GM04504 (cell line): ENCODE measurements at regions not wholly inside any gene's neighbourhood (a gene's known extent, or its start where the extent isn't known, plus 50 kb on each side); places are given as distances from the start of the nearest gene placed in this dataset.

ENCODE experiments used
- DNase-seq: peaks from one replicate; pipeline ENCODE4 v3.0.0-alpha.2; 2012; ENCODE audit warnings: low read depth

DNA sequence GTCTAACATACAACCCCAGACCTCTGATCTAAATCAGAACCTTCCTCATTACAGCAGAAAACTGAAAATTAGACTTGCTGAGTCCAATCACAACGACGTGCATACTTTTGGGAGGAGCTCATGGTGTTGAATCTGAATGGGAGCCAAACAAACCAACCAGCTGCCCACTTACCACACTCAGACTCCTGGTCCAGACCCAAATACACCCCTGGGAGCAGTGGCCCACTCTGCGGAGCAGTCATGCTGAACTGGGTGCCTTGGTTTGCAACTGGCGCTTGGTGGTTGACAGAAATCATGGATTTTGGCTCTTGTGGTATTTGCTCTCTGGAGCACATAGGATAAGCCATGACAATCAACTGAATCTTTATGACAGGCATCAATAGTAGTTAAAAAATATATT, 253.6 kb upstream of the TNP1 start:
- DNase-seq: no peak

DNA sequence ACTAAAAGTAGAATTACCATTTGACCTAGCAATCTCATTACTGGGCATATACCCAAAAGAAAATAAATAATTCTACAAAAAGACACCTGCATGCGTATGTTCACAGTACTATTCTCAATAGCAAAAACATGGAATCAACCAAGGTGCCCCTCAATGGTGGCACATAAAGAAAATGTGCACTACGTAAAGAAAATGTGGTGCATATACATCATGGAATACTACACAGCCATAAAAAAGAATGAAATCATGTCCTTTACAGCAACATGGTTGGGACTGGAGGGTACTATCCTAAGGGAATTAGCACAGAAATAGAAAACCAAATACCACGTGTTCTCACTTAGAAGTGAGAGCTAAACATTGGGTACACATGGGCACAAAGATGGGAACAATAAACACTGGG, 250.7 kb upstream of the TNP1 start:
- no peak for DNase-seq

DNA sequence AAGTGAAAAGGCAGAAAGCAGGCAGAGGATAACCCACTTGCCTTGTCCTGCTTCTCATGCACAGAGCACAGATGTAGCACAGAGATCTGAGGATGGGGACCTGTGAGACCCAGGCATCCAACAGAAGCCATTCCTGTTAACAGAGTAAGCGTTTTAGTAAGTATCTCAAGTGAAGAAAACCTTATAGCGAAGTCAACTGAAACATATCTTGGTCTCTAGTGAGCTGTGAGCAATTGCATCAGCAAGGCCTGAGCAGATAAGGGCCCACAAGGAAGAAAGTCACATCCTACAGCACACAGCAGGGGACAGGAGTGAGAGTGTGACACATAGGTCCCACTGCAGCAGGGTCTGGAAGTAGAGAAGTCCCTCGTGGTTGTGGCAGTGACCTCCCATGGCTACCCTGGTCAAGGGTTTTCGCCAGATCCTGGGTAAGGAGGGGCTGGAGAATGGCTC, 248.7 kb upstream of the TNP1 start:
- DNase-seq: no peak

DNA sequence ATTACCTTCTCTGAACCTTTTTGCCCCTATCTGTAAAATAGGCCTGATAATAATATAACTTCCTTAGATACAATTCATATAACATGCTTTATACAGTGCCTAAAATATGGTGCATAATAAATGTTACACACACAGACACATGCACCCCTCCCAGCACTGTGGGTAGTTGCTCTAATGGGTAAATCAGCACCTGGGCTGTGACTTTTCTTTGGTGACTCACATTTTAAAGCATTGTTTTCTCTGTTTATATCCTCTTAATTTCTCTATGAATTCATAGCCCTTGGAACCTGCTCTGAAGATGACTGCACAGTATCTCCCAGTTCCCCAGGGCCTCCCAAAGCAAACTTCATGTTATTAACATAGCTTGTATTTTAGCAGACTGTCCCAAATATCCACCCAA, 248.2 kb upstream of the TNP1 start:
- DNase-seq: no peak

DNA sequence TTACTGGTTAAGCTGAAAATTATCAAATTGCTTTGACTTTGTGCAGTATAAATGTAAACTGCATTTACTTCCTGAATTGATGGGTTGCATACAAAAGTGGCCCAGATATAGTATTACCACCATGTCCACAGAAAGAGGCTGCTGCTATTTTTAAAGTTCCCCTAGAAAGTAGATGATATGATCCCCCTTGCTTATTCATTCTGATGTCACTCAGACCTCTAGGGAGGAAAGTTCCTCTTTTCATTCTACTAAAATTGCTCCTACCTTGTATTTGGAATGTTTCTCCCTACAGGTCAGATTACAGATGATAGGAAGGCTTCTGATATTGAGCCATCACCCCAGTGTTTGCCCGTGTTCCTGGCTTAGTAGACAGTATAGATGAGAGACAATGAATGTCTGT, 247.6 kb upstream of the TNP1 start:
- DNase-seq: no peak

DNA sequence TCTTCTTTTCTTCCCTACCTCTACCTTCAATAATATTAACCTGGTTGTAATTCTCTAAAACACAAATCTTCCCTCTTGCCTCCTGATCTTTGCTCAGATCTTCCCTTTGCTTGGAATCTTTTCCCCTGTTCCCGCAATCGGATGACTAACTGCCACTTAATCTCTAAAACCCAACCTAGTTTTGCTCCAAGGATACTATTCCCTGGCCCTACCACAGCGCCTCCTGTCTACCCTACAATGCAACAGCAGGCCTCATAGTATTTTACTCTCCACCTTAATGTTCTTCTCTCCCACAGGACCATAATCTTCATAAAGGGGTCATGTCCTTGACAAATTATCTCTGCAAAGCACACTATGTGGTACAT, 246.8 kb upstream of the TNP1 start:
- no peak for DNase-seq

DNA sequence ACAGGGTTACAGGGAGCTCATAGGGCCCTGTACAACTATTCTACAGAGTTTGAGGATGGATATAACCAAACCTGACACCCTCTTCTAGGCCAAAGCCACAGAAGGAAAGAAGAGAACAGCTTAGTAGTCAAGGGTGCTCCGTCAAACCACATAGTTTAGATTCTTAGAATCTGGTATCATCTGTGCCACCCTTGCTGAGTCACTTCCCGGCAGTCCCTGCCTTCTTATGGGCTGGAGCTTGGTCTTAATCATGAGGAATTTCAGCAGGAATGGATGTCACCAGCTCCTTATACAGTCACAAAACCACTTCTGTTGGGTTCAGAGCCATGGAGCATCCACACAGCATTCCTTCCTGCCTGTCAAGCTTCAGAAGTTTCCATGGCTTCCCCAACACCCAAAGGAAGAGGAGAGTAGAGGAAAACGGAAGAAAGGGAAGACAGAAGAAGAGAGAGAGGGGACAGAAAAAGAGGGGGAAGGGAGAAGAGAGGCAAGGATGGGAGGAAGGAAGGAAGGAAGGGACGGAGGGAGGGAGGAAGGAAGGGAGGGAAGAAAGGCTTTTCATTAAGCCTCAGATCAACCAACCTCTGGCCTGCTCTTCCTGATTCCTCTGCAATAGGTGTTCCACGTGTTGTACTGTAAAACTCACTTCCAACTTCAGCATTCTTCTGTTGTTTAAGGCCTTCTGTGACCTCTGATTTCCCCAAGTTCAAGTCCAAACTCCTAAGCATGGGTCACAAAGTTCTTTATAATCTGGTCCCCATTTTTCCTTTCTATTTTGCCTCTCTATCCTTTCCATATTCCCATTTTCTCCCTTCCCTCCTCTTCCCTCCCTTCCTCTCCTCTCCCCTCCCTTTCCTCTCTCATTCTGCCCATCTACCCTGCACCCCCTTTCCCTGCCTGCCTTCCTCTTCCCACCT, 246.1 kb upstream of the TNP1 start:
- peak; percentile 71 for DNase-seq

DNA sequence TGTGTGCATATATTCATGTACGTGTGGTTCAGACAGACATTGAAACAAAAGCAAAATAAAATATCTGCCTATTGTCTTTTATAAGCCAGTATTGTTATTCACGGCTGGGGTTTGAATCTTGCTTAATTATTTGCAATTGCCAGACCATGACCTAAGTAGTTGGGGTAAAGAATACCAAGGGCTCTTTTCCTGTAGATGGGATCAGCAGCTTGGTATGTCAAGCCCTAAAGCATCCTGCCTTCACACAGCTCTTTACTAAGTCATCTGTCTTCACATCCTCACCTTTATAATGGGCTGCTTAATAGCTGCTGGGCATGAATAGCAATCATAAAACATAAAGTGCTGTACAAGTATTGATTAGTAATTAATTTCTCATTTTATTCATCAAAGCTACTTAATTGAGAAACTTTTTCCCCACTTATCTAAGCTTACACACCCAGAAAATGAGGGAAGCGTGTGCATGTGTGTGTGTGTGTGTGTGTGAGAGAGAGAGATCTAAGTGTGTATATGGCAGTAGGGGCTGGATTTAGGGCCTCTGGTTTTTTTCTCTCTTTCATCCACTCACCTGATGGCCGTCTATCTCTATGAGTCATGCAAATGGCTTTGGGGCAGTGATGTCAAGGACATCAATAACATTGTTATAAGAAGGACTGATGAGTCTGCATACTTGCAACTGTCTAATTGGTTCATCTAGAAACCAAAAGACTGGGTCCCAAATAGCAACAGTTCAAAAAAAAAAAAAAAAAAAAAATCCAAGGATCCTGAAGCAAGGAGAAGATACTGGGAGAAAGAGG, 244.1 kb upstream of the TNP1 start:
- DNase-seq: peak; percentile 27

DNA sequence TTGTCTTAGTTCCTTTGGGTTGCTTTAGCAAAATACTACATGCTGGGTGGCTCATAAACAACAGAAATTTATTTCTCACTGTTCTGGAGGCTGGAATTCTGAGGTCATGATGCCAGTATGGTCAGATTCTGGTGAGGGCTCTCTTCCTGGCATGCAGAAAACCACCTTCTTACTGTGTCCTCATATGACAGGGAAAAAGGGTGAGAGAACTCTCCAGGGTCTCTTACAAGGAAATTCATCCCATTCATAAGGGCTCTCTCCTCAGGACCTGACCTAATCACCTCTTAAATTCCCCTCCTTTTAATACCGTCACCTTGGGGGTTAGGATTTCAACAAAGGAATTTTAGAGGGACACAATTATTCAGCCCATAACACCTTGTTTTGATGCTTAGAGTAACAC, 243.1 kb upstream of the TNP1 start:
- no peak for DNase-seq

DNA sequence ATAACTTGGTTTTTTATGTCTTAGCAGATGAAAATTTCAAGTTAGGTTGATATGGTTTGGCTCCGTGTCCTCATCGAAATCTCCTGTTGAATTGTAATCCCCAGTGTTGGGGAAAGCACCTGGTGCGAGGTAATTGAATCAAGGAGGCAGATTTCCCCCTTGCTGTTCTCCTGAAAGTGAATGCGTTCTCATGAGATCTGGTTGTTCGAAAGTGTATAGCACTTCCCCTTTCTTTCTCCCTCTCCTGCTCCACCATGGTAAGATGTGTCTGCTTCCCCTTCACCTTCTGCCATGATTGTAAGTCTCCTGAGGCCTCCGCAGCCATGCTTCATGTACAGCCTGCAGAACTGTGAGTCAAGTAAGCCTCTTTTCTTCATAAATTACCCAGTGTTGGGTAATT, 242.1 kb upstream of the TNP1 start:
- no peak for DNase-seq

DNA sequence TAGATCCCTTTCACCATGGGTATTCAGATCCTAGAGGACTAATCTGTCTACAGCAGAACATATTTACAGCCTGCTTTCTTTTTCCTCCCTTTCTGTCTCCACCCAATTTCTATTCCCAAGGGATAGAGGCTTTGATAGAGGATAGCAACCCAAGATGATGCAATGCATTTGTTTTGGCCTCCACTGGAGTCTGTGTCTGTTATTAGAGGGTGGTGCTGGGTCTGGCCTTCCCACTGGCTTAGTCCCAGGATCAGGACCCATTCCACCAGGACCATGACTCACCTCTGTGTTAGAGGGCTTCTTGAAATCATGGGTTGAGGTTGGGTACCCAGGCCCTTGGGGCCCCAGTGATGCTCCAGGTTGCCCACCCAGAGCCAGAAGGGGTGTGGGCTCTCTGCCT, 239.7 kb upstream of the TNP1 start:
- no peak for DNase-seq

DNA sequence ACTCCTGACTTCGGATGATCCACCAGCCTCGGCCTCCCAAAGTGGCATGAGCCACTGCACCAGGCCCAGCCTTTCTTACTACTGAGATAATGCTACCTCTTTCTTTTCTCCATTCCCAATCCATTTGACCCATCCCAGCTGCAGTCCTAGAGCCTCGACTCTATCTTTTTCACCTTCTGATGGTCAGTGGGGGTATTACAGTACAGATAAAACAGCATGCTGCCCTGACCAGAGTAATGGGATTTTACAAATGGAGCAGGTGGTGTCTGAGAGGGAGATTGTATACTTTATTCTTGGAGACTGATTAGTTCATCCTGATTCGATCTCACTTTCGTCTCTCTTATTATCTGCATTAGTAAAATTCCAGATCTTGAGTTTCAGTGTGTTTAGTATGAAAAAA, 238.6 kb upstream of the TNP1 start:
- DNase-seq: no peak

DNA sequence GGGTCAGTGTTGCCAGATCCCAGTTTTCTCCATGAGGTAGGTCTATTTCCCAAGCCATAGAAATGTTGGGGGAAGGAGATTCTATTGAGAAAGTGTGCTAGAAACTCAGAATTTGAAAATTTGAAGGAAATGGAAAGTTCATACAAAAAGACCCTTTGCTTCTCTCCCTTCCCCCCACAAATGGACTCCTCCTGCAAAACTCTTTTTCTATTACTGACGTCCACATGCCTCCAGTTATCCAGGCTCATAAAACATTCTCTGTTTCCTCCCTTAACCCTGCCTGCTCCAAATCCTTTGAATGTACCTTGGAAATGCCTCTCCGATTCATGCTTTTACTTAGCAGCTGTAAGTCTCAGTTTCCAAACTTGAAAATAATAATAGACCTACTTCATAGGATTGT, 237.5 kb upstream of the TNP1 start:
- DNase-seq: no peak

DNA sequence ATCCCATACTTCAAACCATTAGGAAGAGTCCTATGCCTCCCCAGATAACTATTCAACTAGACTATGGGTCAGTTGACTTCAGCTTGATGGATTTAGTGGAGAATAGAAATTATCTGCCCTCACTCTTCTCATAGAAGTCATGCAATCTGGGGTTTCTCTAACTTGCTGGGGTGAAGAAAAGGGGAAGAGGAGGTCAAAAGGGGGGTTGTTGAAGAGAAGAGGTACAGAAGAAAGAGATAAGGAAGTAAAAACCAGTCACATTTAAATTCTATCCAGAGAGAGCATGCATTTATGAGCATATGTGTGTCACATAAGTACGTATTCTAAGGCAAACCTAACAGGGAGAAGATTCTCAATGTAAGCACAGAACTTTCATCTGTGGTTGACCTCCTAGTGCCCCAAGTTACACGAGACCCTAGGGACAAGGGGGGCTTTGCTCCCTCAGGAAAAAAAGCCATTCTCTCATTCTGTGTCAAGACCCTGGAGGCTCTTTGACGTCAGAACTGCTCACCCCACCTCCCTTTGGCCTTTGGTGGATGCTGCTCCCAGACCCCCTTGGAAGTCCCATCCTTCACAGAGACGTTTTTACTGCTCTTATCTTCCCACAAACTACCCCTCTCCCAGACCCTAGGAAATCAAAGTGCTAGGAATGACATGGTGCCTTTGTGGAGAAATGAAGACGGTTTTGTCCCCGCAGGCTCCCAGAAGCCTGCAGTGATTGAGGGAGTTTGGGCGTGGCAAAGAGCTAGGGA, 236.8 kb upstream of the TNP1 start:
- DNase-seq: no peak

DNA sequence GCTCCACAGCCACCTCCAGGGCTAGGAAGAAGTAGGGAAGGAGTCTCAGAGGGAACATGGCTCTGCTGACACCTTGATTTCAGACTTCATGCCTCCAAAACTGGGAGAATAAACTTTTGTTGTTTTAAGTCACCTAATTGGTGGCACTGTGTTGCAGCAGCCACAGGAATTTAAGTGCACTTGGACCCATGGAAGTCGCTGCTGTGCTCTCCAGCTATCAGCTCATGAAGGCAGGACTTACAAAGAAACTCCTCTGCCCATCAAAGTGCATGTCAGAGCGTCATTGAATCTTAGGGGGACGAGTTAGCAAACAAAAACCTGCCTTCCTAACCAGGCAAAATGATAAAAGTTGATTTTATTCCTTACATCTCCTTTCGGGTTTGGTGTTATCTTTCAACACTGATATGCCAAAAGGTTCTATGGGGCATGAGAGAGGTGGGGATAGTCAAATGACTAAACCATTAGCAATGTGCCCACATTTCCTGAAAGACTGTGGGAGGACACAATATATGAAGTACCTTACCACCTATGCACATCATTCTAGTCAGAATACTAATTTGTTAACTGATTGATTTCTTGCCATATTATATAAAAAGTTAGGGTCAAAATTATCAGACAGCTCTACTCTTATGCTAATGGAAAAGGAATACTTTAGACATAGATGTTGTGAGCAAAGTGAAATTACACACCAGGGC, 235.8 kb upstream of the TNP1 start:
- DNase-seq: no peak

DNA sequence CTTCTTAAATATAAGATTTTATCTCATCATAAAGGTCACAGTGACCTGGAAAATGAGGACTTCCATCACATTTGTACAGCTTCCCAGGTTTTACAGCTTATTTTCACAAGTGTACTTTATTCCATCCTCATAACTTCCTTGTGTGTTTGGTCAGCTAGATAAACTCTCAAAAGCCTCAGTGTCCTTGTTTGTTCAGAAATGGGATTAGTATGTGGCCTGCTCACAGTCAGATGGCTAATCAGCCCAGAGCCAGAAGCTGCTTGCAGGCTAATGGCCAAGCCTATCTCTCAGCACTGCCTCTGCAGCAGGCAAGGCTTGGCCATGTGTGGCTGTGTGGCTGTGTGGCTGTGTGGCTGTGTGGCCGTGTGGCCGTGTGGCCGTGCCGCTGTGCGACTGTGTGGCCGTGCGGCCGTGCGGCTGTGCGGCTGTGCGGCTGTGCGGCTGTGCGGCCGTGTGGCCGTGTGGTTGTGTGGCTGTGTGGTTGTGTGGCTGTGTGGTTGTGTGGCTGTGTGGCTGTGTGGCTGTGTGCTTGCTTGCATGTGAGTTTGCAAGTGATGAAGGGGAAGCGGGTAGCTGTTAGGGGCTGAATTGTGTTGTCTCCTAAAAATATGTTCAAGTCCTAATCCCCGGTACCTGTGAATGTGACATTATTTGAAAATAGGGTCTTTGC, 233.0 kb upstream of the TNP1 start:
- no peak for DNase-seq

DNA sequence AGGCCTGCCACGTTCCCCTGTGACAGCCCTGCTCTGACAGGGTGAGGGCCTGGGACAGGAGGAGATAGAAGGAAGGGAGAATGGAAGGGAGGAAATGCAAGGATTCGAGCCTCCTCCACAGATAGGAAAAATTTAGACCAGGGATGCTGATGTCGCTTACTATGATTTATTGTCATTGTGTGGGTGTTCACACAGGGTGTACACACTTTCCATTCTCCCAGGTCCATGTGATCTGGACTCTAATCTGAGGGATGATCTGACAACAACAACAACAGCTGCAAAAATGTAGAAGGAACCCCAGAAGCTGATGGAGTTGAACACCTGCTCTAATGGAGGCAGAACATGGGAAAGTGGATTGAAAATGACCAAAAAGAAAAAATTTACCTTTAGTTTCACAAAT, 231.7 kb upstream of the TNP1 start:
- DNase-seq: no peak

DNA sequence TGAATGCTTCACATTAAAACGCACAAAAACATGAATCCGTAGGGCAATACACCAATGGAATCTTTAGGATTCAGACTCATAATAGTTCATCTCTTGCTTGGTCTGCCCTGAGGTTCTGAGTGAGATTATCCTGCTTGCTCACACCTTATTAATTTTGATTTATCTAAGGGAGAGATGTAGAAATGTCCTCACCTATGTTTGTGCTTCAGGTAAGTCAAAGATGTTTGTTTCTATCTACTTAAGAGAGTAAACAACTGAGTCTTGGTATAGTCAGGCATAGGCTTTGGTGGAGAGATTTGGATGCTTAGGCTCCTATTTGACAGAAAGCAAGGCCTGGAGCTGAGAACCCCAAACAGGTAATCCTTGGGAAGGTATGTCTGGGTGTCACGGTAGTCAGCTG, 231.0 kb upstream of the TNP1 start:
- no peak for DNase-seq

DNA sequence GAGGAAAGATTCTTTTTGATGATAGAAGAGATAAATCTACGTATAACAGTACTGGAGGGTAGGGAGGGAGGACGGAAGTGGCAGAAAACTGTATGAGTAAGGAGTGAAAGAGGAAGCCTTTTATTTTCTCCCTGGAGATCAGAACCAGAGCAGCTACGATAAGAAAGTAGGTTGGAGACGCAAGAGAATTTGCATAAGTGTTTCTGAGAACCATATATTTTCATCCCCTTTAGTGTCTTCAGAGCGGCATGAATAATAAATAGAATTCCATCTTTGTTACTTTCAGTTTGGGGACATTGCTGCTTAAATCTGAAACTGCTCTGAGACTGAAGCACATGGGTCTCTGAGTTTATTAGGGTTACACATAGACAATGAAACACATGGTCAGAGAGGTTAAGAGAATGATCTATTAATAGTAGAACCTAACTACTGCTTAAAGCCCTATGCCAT, 230.2 kb upstream of the TNP1 start:
- no peak for DNase-seq

DNA sequence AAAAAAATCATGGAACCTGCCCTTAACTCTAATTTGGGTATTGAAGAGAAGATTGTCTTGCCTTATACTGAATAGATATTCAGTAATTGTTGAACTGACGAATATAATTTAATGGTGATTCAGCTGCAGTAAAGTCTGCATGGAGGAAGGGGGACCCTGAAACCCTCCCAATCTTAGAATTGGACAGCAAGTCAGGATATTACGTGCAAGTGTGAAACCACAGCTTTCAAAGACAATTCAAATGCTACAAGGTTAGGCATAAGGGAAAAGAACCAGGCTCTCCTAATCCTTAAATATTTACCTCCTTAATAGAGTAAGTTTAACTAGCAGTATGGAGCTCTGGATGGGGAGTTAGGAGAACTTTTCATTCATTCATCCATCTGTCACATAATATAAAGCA, 226.9 kb upstream of the TNP1 start:
- no peak for DNase-seq

DNA sequence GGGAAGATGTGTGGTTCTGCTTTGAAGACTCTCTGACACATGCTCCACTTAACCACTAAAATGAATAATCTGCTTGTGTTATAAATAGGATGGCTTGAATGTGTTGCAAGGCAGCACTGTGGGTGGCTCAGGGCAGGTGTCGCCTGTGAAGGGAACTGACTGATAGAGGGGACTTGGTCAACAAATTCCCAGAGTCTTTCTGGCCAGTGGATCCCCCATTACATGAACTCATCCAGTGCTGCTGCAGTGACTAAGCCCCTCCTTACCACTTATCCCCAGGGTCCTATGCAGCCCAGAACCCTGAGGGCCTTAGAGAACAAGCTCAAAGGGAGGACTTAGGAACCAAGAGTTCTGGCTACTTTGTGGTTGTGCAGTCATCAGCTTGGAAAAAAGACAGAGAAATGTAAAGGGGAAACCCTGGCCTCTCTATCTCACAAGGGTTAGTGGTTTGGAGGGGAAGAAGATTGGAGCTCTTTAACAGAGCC, 226.2 kb upstream of the TNP1 start:
- no peak for DNase-seq
